ENCODE measurements at regions not wholly inside any gene's neighbourhood (a gene's known extent, or its start where the extent isn't known, plus 50 kb on each side); places are given as distances from the start of the nearest gene placed in this dataset.
"Not testable (repeated sequence)": the region's sequence is repeated elsewhere in the genome, so short reads cannot be mapped to it uniquely, and the experiment has no call there.

DNA sequence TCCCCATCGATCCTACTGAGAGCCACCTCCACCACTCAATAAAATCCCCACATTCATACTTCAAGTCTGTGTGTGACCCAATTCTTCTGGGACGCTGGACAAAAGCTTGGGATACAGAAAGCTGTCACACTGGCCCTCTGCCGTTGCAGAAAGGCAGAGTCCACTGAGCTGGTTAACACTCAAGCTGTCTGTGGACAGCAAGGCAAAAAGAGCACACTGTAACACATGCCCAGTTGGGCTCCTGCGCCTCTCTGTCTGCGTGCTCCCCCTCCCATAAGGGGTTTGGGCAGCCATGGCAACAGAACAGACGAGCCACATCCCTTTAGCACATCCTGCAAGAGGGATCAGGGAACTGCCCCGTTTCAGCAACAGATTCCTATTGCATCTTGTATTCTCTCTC, 106.9 kb upstream of the RGPD4 start:
- no peak for DNase-seq (ENCODE audit: low spot score)

DNA sequence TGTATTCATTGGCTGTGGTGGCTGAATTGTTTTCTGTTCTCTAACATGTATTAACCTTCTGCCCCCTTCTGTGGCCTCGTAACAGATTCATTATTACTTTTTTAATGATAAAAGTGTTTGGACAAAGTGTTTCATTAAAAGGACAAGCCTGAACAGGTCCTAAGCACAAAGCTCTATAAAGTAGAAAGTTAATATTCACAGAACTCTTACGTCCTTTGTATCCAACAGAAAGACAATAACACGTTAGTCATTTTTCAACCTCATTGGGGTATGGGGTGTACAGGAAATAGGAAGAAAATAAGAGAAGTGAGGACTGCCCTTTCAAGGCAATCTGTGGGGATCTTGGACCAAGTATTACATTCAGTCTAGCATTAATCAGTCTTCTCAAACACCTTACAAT, 105.5 kb upstream of the RGPD4 start:
- DNase-seq (ENCODE audit: low spot score): no peak

DNA sequence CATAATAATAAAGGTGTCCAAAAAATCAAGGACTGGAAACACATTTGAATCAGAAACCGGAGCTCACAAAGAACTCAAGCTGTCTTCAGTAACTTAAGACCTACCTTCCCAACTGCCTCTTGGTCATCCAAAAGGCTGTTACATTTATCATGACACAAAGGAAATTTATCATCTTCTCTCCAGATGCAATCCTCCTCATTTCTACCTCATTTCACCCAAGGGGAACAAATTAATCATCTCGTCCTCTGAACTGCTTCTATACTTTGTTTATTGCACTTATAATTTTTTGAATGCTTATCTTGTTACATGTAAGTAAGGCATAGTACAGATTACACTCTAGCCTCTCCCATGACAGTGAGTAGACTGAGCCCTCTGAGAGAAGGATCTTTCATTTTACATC, 105.1 kb upstream of the RGPD4 start:
- no peak for DNase-seq (ENCODE audit: low spot score)

DNA sequence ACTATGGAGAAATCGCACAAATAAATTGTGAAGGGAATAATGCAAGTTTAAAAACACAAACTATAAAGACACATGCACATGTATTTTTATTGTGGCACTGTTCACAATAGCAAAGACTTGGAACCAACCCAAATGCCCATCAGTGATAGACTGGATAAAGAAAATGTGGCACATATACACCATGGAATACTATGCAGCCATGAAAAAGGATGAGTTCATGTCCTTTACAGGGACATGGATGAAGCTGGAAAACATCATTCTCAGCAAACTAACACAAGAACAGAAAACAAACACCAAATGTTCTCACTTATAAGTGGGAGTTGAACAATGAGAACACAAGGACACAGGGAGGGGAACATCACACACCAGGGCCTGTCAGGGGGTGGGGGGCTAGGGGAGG, 100.9 kb upstream of the RGPD4 start:
- not testable (repeated sequence) for DNase-seq (ENCODE audit: low spot score)

DNA sequence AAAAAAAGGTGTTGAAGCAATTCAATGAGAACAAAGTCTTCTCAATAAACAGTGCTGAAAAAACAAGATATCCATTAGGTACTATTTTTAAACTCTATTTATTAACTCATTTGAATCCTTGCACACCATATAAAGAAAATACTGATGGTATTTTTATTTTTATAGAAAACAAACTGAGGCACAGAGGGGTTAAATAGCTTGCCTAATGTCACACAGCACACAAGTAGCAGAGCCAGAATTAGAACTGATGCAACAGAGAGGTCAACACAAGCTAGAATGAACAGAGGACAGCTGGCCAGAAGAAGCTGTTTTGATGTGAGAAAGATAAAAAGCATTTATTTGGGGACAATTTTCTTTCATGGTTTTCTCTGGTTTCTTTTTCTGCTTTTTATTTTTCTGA, 99.4 kb upstream of the RGPD4 start:
- DNase-seq (ENCODE audit: low spot score): no peak

DNA sequence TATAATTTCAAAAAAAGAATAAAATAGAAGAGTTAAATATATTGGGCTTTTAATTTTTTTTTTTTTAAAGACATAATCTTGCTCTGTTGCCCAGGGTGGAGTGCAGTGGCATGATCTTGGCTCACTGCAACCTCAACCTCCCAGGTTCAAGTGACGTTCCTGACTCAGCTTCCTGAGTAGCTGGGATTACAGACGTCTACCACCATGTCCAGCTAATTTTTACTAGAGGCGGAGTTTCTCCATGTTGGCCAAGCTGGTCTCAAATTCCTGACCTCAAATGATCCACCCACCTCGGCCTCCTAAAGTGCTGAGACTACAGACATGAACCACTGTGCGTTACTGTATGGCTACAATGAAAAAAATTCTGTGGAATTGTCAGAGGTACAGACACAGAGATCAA, 98.1 kb upstream of the RGPD4 start:
- DNase-seq (ENCODE audit: low spot score): no peak

DNA sequence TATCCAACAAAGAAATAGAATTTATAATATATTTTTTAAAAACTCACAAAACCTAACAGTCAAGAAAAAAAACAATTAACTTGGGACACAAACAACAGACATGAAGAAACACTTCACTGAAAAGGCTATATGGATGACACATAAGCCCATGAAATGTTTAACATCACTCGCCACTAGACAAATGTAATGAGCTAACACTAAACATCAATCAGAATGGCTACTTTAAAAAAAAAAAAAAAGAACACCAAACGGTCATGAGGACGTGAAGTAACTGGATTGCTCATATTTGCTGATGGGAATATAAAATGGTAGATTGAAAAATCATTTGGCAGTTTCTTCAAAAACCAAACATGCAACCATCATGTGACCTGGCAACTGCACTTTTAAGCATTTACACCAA, 97.3 kb upstream of the RGPD4 start:
- no peak for DNase-seq (ENCODE audit: low spot score)

DNA sequence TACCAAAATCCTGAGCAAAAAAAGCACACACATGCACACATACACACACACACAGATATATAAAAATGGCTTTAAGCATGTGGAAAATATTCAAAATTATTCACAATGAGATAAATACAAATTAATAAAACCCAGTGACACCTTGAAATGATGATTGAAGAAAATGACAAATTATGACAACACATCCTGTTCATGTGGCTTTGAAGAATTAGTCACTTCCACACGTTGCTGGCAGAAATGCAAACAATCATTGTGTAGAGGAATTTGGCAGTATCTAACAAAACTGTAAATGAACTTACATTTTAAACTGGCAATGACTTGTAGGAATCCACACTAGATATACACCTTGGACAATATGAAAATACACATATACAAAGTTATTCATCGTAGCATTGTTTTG, 95.8 kb upstream of the RGPD4 start:
- DNase-seq (ENCODE audit: low spot score): no peak

DNA sequence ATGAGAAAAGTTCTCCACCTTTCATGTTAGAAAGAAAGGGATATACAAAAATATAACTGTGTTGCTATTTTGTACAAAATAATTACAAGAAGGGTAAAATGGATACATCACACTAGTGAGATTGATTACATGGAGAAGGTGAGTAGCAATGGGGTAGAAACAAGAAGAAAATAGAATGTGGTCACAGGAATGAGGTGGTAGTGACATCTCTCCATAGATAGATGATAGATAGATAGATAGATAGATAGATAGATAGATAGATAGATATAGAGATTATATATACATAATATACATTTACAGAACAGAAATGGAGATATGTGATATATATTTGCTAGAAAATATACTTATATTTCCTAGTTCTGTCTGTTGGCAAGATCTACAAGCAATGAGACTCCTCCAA, 95.3 kb upstream of the RGPD4 start:
- no peak for DNase-seq (ENCODE audit: low spot score)

DNA sequence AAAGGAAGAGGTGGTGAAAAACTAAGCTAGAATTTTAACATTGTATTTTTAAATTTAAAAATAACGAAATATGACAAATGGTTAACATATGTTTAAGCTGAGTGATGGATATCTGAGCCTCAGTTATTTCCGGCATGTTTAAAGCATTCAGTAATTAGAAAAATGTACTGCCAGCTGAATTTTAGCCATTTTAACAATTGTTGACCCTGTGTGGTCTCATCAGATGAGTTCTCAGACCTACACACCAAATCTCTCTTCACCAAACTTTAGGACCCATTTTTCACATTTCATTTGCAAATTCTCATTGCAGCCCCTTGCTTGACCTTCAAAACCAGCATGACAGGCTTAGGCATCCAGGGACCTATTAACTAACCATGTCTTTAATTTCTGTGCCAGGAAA, 91.5 kb upstream of the RGPD4 start:
- no peak for DNase-seq (ENCODE audit: low spot score)

DNA sequence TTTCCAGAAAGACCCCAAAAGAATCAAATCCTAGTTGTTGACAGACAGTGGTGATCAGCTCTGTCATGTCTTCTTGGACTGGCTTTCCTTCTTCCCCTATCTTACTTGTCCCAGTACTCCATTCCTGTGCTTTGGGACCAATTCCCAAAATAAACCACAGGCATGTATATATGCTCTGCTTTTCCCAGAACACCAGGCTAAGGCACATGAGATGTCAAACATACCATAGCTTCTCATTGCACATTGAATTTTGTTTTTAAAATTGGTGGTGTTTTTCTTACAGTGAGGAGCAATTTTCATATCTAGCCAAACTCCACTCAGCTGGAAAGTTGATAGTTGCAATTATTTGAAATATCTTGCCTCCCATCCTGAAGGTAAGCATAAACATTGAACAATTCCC, 88.9 kb upstream of the RGPD4 start:
- DNase-seq (ENCODE audit: low spot score): no peak

DNA sequence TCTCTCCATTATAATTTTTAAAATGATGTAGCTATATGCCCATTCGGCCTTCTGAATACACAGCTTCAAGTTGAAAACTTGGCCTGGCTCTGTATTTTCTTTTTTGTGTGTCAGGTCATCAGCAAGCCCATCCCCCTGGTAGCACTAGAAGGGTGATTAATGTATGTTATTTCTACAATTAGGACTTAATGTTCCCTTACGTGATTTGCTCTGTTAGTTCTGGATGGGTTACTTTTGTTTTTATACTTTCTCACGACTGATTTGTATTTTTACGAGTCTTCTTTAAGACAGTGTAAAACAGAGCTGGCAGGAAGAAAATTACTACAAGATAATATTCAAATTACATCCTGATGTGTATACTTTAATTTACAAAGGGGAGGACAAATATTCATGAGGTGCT, 88.4 kb upstream of the RGPD4 start:
- no peak for DNase-seq (ENCODE audit: low spot score)

DNA sequence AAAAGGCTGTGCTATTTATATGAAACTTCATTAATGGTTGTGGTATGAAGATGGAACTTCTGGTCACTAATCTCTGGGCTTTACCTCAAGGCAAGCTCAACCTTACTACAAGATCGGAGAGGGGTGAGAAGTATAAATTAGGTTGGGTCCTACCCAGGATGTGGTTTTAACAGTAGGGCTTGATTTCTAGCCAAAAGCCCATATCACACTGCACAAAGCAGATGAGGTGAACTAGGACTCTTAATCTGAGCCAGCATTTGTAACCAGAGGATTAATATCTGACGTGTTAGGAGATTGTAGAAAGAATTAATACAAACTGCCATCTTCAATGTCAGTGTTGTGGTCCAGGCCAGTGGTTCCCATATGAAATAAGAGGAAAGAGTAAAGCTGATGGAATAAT, 86.4 kb upstream of the RGPD4 start:
- no peak for DNase-seq (ENCODE audit: low spot score)

DNA sequence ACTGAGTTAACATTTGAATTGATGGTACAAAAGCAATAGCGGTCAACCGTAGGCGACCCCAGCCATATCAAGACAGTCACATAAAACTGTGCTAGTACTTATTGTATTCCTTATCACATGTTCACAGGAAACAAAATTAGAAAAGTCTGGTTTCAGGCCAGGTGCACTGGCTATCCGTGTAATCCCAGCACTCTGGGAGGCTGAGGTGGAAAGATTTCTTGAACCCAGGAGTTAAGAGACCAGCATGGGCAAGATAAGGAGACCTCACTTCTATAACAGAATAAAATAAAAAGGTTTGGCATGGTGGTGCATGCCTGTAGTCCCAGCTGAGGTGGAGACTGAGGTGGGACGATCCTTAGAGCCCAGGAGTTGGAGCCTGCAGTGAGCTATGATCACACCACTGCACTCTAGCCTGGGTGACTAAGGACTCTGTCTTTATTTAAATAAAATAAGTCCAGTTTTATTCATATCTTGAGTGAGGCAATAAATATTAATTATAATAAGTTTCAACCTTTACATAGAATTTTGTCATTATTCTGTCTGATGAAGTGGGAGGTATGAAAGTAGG, 84.1 kb upstream of the RGPD4 start:
- DNase-seq (ENCODE audit: low spot score): no peak

DNA sequence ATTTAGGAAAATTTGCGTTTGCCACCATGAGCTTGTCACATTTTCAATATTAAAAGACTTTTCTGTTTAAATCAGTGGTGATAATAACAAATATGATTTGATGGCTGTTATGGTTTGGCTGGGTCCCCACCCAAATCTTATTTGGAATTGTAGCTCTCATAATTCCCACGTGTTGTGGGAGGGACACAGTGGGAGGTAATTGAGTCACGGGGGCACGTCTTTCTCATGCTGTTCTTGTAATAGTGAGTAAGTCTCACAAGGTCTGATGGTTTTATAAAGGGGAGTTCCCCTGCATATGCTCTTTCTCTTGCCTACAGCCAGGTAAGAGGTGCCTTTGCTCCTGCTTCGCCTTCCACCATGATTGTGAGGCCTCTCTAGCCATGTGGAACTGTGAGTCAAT, 83.4 kb upstream of the RGPD4 start:
- DNase-seq (ENCODE audit: low spot score): no peak

DNA sequence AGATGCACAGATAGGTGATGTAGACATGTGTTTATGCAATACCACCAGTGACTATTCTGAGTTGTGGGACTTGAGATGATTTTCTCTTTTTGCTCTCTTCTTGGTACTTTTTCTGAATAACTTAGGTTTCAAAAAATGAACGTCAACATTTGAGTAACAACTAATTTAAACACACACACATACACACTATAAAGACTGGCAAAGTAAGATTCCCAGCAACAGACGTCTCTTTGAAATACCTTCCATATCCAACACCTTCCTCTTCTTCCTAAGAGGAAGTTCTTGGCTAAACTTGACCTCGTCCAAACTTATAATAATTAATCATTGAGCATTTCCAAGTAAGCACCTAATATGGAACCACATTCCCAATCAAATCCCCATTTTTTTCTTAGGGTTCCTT, 81.6 kb upstream of the RGPD4 start:
- no peak for DNase-seq (ENCODE audit: low spot score)

DNA sequence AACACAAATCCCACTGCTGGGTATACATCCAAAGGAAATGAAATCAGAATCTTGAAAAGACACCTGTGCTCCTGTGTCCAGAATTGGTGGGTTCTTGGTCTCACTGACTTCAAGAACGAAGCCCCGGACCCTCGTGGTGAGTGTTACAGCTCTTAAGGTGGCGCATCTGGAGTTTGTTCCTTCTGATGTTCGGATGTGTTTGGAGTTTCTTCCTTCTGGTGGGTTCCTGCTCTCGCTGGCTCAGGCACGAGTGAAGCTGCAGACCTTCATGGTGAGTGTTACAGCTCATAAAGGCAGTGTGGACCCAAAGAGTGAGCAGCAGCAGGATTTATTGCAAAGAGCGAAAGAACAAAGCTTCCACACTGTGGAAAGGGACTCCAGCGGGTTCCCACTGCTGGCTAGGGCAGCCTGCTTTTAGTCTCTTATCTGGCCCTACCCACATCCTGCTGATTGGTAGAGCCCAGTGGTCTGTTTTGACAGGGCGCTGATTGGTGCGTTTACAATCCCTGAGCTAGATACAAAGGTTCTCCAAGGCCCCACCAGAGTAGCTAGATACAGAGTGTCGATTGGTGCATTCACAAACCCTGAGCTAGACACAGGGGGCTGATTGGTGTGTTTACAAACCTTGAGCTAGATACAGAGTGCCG, 80.0 kb upstream of the RGPD4 start:
- DNase-seq (ENCODE audit: low spot score): not testable (repeated sequence)

DNA sequence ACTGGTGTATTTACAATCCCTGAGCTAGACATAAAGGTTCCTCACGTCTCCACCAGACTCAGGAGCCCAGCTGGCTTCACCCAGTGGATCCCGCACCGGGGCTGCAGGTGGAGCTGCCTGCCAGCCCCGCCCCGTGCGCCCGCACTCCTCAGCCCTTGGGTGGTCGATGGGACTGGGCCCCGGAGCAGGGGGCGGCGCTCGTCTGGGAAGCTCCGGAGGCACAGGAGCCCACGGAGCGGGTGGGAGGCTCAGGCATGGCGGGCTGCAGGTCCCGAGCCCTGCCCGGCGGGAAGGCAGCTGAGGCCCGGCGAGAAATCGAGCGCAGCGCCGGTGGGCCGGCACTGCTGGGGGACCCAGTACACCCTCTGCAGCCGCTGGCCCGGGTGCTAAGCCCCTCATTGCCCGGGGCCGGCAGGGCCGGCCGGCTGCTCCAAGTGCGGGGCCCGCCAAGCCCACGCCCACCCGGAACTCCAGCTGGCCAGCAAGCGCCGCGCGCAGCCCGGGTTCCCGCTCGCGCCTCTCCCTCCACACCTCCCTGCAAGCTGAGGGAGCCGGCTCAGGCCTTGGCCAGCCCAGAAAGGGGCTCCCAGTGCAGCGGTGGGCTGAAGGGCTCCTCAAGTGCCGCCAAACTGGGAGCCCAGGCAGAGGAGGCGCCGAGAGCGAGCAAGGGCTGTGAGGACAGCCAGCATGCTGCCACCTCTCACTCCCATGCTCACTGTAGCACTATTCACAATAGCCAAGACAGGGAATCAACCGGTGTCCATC, 79.3 kb upstream of the RGPD4 start:
- DNase-seq (ENCODE audit: low spot score): not testable (repeated sequence)

DNA sequence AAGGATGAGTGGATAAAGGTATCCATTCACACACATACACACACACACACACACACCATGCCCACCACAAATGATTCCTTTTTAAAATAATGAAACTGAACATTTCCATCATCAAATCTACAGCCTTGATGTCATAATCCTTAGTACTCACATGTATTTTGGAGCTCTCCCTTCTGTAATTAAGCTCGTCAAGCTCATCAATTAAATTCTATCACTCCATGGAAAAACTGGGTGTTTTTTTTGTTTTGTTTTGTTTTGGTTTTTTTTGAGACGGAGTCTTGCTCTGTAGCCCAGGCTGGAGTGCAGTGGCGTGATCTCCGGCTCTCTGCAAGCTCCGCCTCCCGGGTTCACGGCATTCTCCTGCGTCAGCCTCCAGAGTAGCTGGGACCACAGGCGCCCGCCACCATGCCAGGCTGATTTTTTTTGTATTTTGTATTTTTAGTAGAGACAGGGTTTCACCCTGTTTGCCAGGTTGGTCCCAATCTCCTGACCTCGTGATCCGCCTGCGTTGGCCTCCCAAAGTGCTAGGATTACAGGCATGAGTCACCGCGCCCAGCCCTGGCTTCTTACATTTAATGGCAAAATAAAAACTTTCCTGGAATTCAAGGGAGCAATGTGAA, 78.6 kb upstream of the RGPD4 start:
- no peak for DNase-seq (ENCODE audit: low spot score)

DNA sequence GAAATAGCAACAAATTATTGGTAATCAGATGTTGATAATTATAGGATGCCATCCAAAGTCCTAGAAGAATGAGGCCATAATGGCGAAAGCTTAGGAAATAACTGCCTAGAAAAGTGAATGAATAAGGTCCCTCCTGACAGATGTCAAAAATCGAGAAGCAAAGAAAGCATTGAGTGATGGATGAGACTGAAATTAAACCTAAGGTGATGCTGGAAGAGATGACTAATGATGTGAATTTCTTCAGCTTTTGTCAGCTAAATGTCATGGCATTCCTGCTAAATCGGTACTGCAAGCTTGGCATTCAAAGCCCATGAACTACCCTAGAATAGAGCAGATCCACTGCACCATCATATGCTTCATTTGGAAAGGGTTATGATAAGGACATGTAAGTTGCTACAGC, 74.8 kb upstream of the RGPD4 start:
- no peak for DNase-seq (ENCODE audit: low spot score)

DNA sequence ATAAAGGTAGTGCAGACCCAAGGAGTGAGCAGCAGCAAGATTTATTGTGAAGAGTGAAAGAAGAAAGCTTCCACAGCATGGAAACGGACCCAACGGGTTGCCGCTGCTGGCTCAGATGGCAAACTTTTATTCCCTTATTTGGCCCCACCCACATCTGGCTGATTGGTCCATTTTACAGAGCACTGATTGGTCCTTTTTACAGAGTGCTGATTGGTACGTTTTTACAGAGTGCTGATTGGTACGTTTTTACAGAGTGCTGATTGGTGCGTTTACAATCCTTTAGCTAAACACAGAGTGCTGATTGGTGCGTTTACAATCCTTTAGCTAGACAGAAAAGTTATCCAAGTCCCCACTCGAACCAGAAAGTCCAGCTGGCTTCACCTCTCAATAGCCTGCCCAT, 72.9 kb upstream of the RGPD4 start:
- DNase-seq (ENCODE audit: low spot score): not testable (repeated sequence)

DNA sequence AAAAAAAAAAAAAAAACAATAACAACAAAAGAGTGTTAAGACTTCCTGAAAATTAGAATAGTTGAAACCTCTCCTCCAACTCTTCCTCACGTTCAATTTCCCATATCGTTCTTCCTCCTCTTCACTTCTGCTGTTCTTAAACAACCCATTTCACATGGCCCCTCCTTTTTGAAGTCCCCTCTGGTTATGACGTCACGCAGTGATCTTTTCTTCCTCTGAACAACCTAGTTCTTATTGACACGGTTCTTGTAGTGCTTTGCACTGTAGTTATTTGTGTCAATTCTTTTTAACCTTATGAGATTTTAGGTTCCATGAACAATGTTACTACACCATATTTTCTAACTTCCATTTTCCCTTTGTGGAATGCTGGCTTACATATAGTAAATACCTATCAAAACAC, 69.5 kb upstream of the RGPD4 start:
- DNase-seq (ENCODE audit: low spot score): no peak

DNA sequence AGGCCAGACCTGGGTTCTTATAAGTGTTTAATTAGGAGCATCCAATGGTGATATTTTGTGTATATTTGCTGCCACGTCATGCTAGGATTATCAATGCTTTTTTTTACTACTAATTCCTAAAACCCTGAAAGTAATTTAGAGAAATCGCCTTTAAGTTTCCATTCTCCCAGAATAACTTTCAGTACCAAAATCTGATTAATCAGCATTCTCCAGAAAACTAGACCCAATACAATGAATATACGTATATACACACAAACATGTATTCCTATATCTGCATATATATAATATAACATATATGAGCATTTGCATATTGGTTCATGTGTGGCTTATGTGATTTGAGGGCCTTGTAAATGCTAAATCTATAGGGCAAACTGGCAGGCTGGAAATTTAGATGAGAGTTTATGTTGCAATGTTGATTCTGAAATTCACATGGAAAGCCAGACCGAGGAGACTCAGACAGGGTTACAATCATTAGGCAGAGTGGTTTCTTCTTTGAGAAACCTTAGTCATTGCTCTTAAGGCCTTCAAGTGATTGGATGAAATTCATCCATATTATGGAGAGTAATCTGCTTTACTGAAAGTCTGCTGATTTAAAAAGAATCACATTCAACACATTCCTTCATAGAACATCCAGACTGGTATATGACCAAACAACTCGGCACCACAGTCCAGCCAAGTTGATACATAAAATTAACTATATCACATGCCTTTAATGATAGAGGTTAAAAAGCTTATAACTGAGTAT, 65.9 kb upstream of the RGPD4 start:
- no peak for DNase-seq (ENCODE audit: low spot score)
